GM12864 (cell line): ENCODE measurements at regions not wholly inside any gene's neighbourhood (a gene's known extent, or its start where the extent isn't known, plus 50 kb on each side); places are given as distances from the start of the nearest gene placed in this dataset.

Experiments
- DNase-seq: peaks from one replicate; pipeline ENCODE4 v3.0.0-alpha.2; 2011; ENCODE audit warnings: low read depth
- H3K4me3 ChIP-seq: 2 replicates; pipeline ENCODE4 v1.5.1; 2011; ENCODE audit warnings: mild to moderate bottlenecking, low read depth, low read length, control low read depth
- TF ChIP-seq, protein P1 (sequence below): IDR thresholded peaks from 2 replicates; pipeline ENCODE4 v1.5.1; 2011; ENCODE audit warnings: low read depth, mild to moderate bottlenecking, moderate library complexity, low read length, control low read depth, inconsistent platforms; ENCODE audit errors: missing control alignments

GRCh38 chr5:9898319-9898718, 268.2 kb upstream of the TAS2R1 start:
- H3K4me3 ChIP-seq = no peak overlapping the region
- DNase-seq = no peak

DNA sequence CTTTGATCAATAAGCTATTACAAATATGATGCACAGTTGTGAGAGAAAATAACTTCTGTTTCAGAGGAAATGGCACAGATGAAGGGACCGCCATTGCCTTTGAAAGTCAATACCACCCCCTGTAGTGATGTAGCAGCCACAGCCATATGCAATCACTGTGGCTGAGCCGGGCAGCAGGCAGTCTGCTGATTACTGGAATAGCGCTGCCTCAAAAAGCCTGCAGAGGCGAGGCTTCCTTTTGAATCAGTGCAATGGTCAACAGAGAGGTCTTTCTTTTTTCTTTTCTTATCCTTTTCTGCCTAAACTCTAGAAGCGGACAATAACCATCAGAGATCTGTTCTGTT, 265.1 kb upstream of the TAS2R1 start:
- DNase-seq = no peak
- no peak overlapping the region for H3K4me3 ChIP-seq
- TF ChIP-seq, protein P1, sequence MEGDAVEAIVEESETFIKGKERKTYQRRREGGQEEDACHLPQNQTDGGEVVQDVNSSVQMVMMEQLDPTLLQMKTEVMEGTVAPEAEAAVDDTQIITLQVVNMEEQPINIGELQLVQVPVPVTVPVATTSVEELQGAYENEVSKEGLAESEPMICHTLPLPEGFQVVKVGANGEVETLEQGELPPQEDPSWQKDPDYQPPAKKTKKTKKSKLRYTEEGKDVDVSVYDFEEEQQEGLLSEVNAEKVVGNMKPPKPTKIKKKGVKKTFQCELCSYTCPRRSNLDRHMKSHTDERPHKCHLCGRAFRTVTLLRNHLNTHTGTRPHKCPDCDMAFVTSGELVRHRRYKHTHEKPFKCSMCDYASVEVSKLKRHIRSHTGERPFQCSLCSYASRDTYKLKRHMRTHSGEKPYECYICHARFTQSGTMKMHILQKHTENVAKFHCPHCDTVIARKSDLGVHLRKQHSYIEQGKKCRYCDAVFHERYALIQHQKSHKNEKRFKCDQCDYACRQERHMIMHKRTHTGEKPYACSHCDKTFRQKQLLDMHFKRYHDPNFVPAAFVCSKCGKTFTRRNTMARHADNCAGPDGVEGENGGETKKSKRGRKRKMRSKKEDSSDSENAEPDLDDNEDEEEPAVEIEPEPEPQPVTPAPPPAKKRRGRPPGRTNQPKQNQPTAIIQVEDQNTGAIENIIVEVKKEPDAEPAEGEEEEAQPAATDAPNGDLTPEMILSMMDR = no peak

More at GRCh38 chr5:9898319-9898718, 268.2 kb upstream of the TAS2R1 start:
- TF ChIP-seq, protein P1 = peak; percentile 55

DNA sequence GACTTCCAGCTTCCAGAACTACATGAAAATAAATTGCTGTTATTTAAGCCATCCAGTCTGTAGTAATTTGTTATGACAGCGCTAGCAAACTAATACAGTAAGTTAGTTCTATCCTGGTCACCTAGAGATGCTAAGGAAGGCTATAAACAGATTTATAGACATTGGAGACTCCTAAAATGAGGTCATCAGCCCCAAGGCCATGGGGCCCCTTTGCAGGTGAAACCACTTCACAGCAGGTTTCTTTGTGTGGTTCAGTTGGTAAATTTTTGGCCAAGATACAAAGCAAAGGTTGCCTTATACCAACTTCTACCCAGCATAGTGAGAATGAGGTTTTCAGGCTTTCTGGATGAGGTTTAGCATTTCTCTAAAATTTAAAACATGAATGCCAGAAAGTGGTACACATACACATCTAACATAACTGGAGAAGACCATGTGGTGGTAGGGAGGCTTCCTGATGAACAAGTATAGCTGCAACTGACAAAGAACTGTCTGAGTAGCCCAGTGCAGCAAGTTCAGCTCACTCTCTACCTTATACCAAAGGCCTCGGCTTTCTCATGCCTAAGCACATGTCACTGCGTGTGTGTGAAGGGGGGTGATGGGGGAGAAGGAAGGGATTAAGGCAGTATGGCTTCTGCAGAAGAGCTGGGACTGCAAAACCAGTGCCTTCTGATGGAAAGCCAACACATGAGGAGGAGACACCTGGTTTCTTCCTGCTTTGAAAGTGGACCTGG, 264.6 kb upstream of the TAS2R1 start:
- H3K4me3 ChIP-seq = no peak overlapping the region
- TF ChIP-seq, protein P1 = no peak
- DNase-seq = no peak

- TF ChIP-seq, protein P1 = no peak
- H3K4me3 ChIP-seq = no peak overlapping the region
- DNase-seq = no peak
Measured at GRCh38 chr5:9892696-9893095, 262.5 kb upstream of the TAS2R1 start.

DNA sequence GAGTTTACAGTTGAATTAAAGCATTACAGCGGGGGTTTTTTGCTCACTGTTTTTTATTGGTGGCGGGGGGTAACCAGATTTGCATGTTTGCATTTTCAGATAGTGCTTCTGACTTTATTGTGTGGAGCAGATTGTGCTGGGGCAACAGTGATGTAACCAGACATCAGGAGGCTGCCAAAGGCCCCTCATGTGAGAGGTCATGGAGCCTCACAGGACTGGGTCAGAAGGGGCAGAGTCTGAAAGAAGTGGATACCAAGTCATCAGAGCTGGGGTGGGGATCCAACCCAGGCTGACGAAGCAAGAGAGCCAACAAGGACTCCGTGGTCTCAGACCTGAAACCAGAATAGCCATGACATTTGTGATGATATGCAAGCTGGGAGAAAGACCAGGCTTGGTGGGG, 259.4 kb upstream of the TAS2R1 start:
- TF ChIP-seq, protein P1 = no peak
- no peak for DNase-seq
- no peak overlapping the region for H3K4me3 ChIP-seq

- TF ChIP-seq, protein P1 = no peak
- no peak overlapping the region for H3K4me3 ChIP-seq
- no peak for DNase-seq
Measured at GRCh38 chr5:9888501-9888901, 258.4 kb upstream of the TAS2R1 start.

- no peak for DNase-seq
- TF ChIP-seq, protein P1 = no peak
- H3K4me3 ChIP-seq = no peak overlapping the region
Measured at GRCh38 chr5:9885164-9885563, 255.0 kb upstream of the TAS2R1 start.
